BJ (cell line): ENCODE measurements at regions not wholly inside any gene's neighbourhood (a gene's known extent, or its start where the extent isn't known, plus 50 kb on each side); places are given as distances from the start of the nearest gene placed in this dataset.

Experiments used
- CTCF ChIA-PET: fragments of 350-600 bp; formaldehyde crosslinking; extraction: SDS; loops from one replicate; lab custom pipeline; 2021; ENCODE audit warnings: antibody characterized with exemption, inconsistent platforms; lab: Yijun Ruan, JAX
- POLR2A ChIA-PET: fragments of 300-600 bp; sonication (Branson Sonifier 250); formaldehyde crosslinking; extraction: SDS; loops from one replicate; lab custom pipeline; 2021; ENCODE audit warnings: antibody characterized with exemption; lab: Charles Lee
- DNase-seq: peaks from one replicate; pipeline ENCODE4 v3.0.0-alpha.2; 2011; ENCODE audit warnings: low read depth
- H3K27me3 ChIP-seq: 2 replicates; pipeline ENCODE4 v1.6.0; 2011; ENCODE audit warnings: low read length; ENCODE audit not compliant: control insufficient read depth, insufficient read depth
- H3K36me3 ChIP-seq: 2 replicates; pipeline ENCODE4 v1.5.1; 2011; ENCODE audit warnings: low read length; ENCODE audit not compliant: control insufficient read depth, insufficient read depth
- H3K4me3 ChIP-seq: 2 replicates; pipeline ENCODE4 v1.5.1; 2011; ENCODE audit warnings: low read depth, mild to moderate bottlenecking, control low read depth, low read length
- CTCF ChIP-seq: IDR thresholded peaks from 2 replicates; pipeline ENCODE4 v1.5.1; 2011; ENCODE audit warnings: low read depth, mild to moderate bottlenecking, control low read depth, inconsistent platforms, low read length, moderate library complexity; ENCODE audit not compliant: insufficient read depth

- POLR2A ChIA-PET: no interaction called here
- DNase-seq: no peak
Observed at GRCh38 chr3:178238179-178238578, 298.1 kb upstream of the KCNMB2 start.

GRCh38 chr3:178244733-178245709 lies 291.2 kb upstream of the KCNMB2 start:
- peak; percentile 56 for DNase-seq
- no peak for TF ChIP-seq CTCF
- ChIA-PET POLR2A (no interaction called here), CTCF (interaction anchor here (1.4 kb wide), 1 partner anchor 10 kb away, joined by 4 read pairs; no protein-coding TSS in a partner anchor)
- Histone ChIP-seq H3K27me3 (no peaks in the 10 kb centered on the region), H3K36me3 (no peaks in the 10 kb centered on the region), H3K4me3 (no peak overlapping the region)

More at GRCh38 chr3:178238179-178238578, 298.1 kb upstream of the KCNMB2 start:
- Histone ChIP-seq H3K27me3 (no peaks in the 10 kb centered on the region), H3K4me3 (no peak overlapping the region), H3K36me3 (no peaks in the 10 kb centered on the region)
- no peak for TF ChIP-seq CTCF
- CTCF ChIA-PET: no interaction called here

- Histone ChIP-seq H3K36me3 (no peaks in the 10 kb centered on the region), H3K4me3 (no peak overlapping the region), H3K27me3 (no peaks in the 10 kb centered on the region)
- TF ChIP-seq CTCF: no peak
- DNase-seq: no peak
- ChIA-PET CTCF (no interaction called here), POLR2A (no interaction called here)
Observed at GRCh38 chr3:178246004-178246403, 290.2 kb upstream of the KCNMB2 start.

GRCh38 chr3:178255315-178255714 lies 280.9 kb upstream of the KCNMB2 start:
- TF ChIP-seq CTCF: no peak
- CTCF ChIA-PET: interaction anchor here (1.8 kb wide), 1 partner anchor 11 kb away, joined by 4 read pairs; no protein-coding TSS in a partner anchor
- Histone ChIP-seq H3K36me3 (no peaks in the 10 kb centered on the region), H3K4me3 (no peak overlapping the region), H3K27me3 (no peaks in the 10 kb centered on the region)
- POLR2A ChIA-PET: no interaction called here
- no peak for DNase-seq

GRCh38 chr3:178257491-178257890 lies 278.7 kb upstream of the KCNMB2 start:
- TF ChIP-seq CTCF: no peak
- no peaks in the 10 kb centered on the region for H3K27me3 ChIP-seq
- no peak for DNase-seq
- no peak overlapping the region for H3K4me3 ChIP-seq
- no peaks in the 10 kb centered on the region for H3K36me3 ChIP-seq
- CTCF ChIA-PET: no interaction called here
- POLR2A ChIA-PET: no interaction called here
